ENCODE measurements at regions not wholly inside any gene's neighbourhood (a gene's known extent, or its start where the extent isn't known, plus 50 kb on each side); places are given as distances from the start of the nearest gene placed in this dataset.

DNA sequence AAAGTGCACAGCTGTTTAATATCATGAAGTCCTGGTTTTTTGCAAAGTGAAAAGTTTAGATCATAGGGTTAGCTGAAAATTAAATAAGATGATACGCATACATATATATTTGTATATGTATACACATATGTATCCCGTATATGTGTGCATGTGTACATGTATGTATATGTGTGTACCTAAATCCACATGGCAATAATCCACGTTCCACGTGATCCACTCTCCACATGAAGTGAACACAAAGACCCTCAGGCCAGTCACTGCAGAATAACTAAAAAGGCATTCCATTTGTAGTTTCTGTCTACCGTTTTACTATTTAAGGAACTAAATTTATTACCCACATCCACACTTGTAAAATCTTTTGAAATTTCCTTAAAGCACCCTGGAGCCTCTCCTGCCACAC is 294.9 kb downstream of the FOXA2 start:
- Histone ChIP-seq H3K27ac (no peak overlapping the region), H3K36me3 (ENCODE audit: low read depth, missing control alignments) (no peaks in the 10 kb centered on the region), H3K27me3 (no peaks in the 10 kb centered on the region), H3K4me1 (no peaks in the 10 kb centered on the region), H3K9me3 (no peaks in the 10 kb centered on the region), H3K4me3 (no peak overlapping the region)
- no peak for DNase-seq
- whole genome bisulfite sequencing, 2 donors, result 75 to 84% methylated on average over 5 of the region's 5 CpGs
- TF ChIP-seq POLR2A (IDR thresholded peaks at IDR 0.05) (no peak), CTCF (IDR thresholded peaks at IDR 0.05) (no peak)
- intact Hi-C loops (cut with DNase I; ENCODE audit: low total_unique reads), result no loop called here

DNA sequence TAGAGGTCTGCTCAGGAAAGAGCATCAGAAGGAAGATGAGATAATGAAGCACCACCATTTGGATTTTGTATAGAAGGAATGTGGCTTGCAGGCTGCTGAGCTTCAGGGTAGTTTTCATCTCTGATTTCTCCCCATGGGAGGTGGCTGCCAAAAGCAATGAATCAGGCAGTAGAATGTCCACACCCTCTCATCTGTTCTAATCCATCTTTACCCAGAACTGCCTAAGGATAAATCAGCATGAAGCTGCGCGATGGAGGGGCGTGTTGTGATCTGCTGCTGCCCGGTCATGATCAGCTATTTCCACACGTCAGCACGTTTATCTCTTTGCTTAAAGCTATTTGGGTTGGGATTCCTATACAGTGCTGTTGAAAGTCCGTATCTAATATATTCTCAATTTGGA is 295.4 kb downstream of the FOXA2 start:
- no peak overlapping the region for H3K4me3 ChIP-seq
- H3K27ac ChIP-seq, result no peak overlapping the region
- no peaks in the 10 kb centered on the region for H3K36me3 ChIP-seq (ENCODE audit: low read depth, missing control alignments)
- intact Hi-C loops (cut with DNase I; ENCODE audit: low total_unique reads), result no loop called here
- H3K9me3 ChIP-seq, result no peaks in the 10 kb centered on the region
- TF ChIP-seq POLR2A (IDR thresholded peaks at IDR 0.05), result no peak
- no peak for TF ChIP-seq CTCF (IDR thresholded peaks at IDR 0.05)
- H3K27me3 ChIP-seq, result no peaks in the 10 kb centered on the region
- H3K4me1 ChIP-seq, result no peaks in the 10 kb centered on the region
- no peak for DNase-seq
- 77 to 80% methylated on average over 7 of the region's 7 CpGs for WGBS, 2 donors

GRCh38 chr20:22288156-22288555 is 296.2 kb downstream of the FOXA2 start:
- WGBS, 2 donors, result 78 to 82% methylated on average over 5 of the region's 5 CpGs
- intact Hi-C loops (cut with DNase I; ENCODE audit: low total_unique reads), result no loop called here
- Histone ChIP-seq H3K9me3 (no peaks in the 10 kb centered on the region), H3K27ac (no peak overlapping the region), H3K36me3 (ENCODE audit: low read depth, missing control alignments) (no peaks in the 10 kb centered on the region), H3K27me3 (no peaks in the 10 kb centered on the region), H3K4me1 (no peaks in the 10 kb centered on the region), H3K4me3 (no peak overlapping the region)
- DNase-seq, result no peak
- no peak for TF ChIP-seq POLR2A (IDR thresholded peaks at IDR 0.05)
- TF ChIP-seq CTCF (IDR thresholded peaks at IDR 0.05), result no peak

- no peak for DNase-seq
- Histone ChIP-seq H3K9me3 (no peaks in the 10 kb centered on the region), H3K27ac (no peak overlapping the region), H3K4me3 (no peak overlapping the region), H3K36me3 (ENCODE audit: low read depth, missing control alignments) (no peaks in the 10 kb centered on the region), H3K27me3 (no peaks in the 10 kb centered on the region), H3K4me1 (no peaks in the 10 kb centered on the region)
- TF ChIP-seq POLR2A (IDR thresholded peaks at IDR 0.05) (no peak), CTCF (IDR thresholded peaks at IDR 0.05) (no peak)
- intact Hi-C loops (cut with DNase I; ENCODE audit: low total_unique reads), result no loop called here
- 24 to 54% methylated on average over 1 of the region's 1 CpG for WGBS, 2 donors
Measured at GRCh38 chr20:22285555-22285954, 298.8 kb downstream of the FOXA2 start.

GRCh38 chr20:22282696-22283095 is 301.7 kb downstream of the FOXA2 start:
- no peak for TF ChIP-seq POLR2A (IDR thresholded peaks at IDR 0.05)
- TF ChIP-seq CTCF (IDR thresholded peaks at IDR 0.05), result no peak
- Histone ChIP-seq H3K27ac (no peak overlapping the region), H3K27me3 (no peaks in the 10 kb centered on the region), H3K36me3 (ENCODE audit: low read depth, missing control alignments) (no peaks in the 10 kb centered on the region), H3K4me3 (peak overlapping the region in 1 of 2 donors; percentile 16), H3K9me3 (no peaks in the 10 kb centered on the region), H3K4me1 (no peaks in the 10 kb centered on the region)
- DNase-seq, result peak; percentile 62
- intact Hi-C loops (cut with DNase I; ENCODE audit: low total_unique reads), result no loop called here
- WGBS, 2 donors, result 36 to 62% methylated on average over 3 of the region's 3 CpGs

All from testis (tissue), 2 donors.